Psoas muscle (tissue), 7 donors: ENCODE measurements at regions not wholly inside any gene's neighbourhood (a gene's known extent, or its start where the extent isn't known, plus 50 kb on each side); places are given as distances from the start of the nearest gene placed in this dataset.
"Not testable (repeated sequence)": the region's sequence is repeated elsewhere in the genome, so short reads cannot be mapped to it uniquely, and the experiment has no call there.

Experiments used
- ATAC-seq, 4 donors: fragments of 200-7000 bp; cut with Tn5 transposase; one replicate each; pipeline ENCODE4 v1.9.1; 2020; ENCODE audit warnings: moderate library complexity in 3 of 4, mild to moderate bottlenecking in 2 of 4
- DNase-seq, 2 donors: peaks; one replicate each; pipeline ENCODE4 v3.0.0-alpha.2; 2020
- H3K27ac ChIP-seq: fragments of 200-600 bp; one replicate; pipeline ENCODE4 v1.8.0; 2022
- H3K27me3 ChIP-seq, 3 donors: fragments of 200-600 bp in 1 of 3; one replicate each; pipeline versions ENCODE4 v1.6.1 to v1.8.0; 2013 to 2022; ENCODE audit warnings: low read length in 2 of 3, mild to moderate bottlenecking in 2 of 3, moderate library complexity in 1 of 3; ENCODE audit not compliant: insufficient read depth in 3 of 3
- H3K36me3 ChIP-seq, 2 donors: fragments of 200-600 bp in 1 of 2; one replicate each; pipeline versions ENCODE4 v1.6.1 to v1.8.0; 2013 to 2022; ENCODE audit warnings: low read depth in 1 of 2, mild to moderate bottlenecking in 1 of 2, moderate library complexity in 1 of 2; ENCODE audit not compliant: insufficient read depth in 1 of 2
- H3K4me1 ChIP-seq: fragments of 200-600 bp; one replicate; pipeline ENCODE4 v1.8.0; 2022
- H3K4me3 ChIP-seq: fragments of 200-600 bp; one replicate; pipeline ENCODE4 v1.8.0; 2022; ENCODE audit warnings: mild to moderate bottlenecking
- H3K9me3 ChIP-seq: fragments of 200-600 bp; one replicate; pipeline ENCODE4 v1.8.0; 2022
- WGBS, 3 donors: extraction: QIAGEN DNeasy Blood & Tissue Kit; methylation state at CpG; one replicate each; pipeline versions ENCODE4 v1.1.6 to v1.1.7; 2013; 5-methylcytosine and 5-hydroxymethylcytosine counted together
- intact Hi-C, 2 donors: fragments of 100-400 bp; cut with DNase I; formaldehyde crosslinking; loops; one replicate each; pipeline versions ENCODE4 v1.11.0 to v1.14.2; 2022
- TF ChIP-seq, protein P1 (sequence below): fragments of 200-600 bp; IDR thresholded peaks from one replicate; pipeline ENCODE4 v1.8.0; 2022; ENCODE audit warnings: antibody characterized with exemption
- donor health status: healthy with polysubstance abuse.
- donor health status: DM: no; HTN: no; CAD: no; lungs with moderate emphysema.
- donor health status: Bipolar disorder and iron deficiency.
- donor health status: healthy.
- donor health status: DM: yes; HTN: yes; CAD: no.
- donor health status: DM: no; HTN: no; CAD: no.
- donor health status: DM: yes; HTN: yes; CAD: no.

DNA sequence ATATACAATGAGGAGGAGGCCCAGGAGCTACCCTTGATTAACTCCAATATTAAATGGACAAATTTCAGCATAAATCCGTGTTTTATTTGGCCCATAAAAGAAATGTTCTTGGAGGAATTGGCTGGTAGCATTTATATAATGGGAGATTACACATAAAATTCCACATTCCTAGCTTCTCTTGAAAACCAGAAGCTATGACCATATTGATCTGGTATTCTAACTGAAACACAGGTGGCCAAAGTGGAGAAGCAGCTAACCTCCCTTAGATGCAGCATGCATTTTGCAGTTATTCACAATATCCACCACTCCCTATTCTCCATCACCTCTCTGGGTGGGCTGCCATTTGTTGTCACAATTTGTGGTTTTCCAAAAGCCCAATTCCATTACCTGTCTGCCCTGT is 148.8 kb upstream of the CACNA2D1 start:
- no peaks in the 10 kb centered on the region for H3K36me3 ChIP-seq
- TF ChIP-seq, protein P1, sequence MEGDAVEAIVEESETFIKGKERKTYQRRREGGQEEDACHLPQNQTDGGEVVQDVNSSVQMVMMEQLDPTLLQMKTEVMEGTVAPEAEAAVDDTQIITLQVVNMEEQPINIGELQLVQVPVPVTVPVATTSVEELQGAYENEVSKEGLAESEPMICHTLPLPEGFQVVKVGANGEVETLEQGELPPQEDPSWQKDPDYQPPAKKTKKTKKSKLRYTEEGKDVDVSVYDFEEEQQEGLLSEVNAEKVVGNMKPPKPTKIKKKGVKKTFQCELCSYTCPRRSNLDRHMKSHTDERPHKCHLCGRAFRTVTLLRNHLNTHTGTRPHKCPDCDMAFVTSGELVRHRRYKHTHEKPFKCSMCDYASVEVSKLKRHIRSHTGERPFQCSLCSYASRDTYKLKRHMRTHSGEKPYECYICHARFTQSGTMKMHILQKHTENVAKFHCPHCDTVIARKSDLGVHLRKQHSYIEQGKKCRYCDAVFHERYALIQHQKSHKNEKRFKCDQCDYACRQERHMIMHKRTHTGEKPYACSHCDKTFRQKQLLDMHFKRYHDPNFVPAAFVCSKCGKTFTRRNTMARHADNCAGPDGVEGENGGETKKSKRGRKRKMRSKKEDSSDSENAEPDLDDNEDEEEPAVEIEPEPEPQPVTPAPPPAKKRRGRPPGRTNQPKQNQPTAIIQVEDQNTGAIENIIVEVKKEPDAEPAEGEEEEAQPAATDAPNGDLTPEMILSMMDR = no peak
- H3K4me3 ChIP-seq = no peak overlapping the region
- no peaks in the 10 kb centered on the region for H3K27me3 ChIP-seq
- DNase-seq (no peak), ATAC-seq (no peak)
- H3K9me3 ChIP-seq = no peaks in the 10 kb centered on the region
- WGBS, 3 donors = 77 to 91% (median 77%) methylated on average over 1 of the region's 1 CpG
- H3K4me1 ChIP-seq = no peaks in the 10 kb centered on the region
- no peak overlapping the region for H3K27ac ChIP-seq
- intact Hi-C loops = no loop called here

DNA sequence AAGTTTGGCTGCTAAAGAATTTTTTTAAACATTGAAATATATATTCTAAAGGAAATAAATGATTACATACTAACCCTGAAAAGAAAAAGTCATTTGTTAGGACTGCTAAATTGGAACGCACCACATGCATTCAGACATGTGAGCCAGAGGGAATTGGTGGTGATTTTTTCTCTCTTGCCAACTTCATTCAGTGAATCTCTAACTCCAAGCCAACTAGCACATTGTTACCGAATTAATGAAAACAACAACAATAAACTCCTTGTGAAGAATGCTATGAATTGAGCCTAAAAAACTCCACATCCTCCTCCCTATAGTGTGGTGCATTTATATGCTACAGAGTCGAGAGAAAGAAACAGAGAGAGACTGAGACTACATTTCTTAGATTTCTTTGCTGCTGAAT is 135.5 kb upstream of the CACNA2D1 start:
- H3K36me3 ChIP-seq = no peaks in the 10 kb centered on the region
- intact Hi-C loops = loop anchor here in 1 of 2 donors (10.0 kb wide), 1 partner anchor 344 kb away; no protein-coding TSS in a partner anchor
- ATAC-seq = no peak
- TF ChIP-seq, protein P1 = no peak
- H3K9me3 ChIP-seq = no peaks in the 10 kb centered on the region
- DNase-seq = no peak
- H3K27me3 ChIP-seq = no peaks in the 10 kb centered on the region
- no peaks in the 10 kb centered on the region for H3K4me1 ChIP-seq
- H3K4me3 ChIP-seq = no peak overlapping the region
- 50 to 69% (median 64%) methylated on average over 3 of the region's 3 CpGs for WGBS, 3 donors
- no peak overlapping the region for H3K27ac ChIP-seq

DNA sequence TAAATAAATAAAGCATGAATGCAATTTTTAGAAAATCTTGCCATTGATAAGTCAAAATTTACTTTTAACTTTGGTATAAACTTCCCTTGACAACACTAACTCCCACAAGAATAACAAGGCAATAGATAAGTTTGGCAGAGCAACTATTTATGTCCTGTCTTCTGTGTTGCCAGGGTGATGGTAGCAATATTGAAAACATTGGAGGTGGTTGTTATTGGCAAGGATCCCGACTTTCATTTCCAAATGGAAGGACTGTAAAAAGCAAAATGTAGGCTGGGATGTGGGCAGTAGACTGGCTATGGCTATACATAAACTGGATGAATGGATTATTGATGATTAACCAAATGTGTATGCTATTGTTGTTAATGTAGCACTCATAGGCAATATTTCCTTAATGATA is 134.9 kb upstream of the CACNA2D1 start:
- Histone ChIP-seq H3K27ac (no peak overlapping the region), H3K9me3 (no peaks in the 10 kb centered on the region), H3K27me3 (no peaks in the 10 kb centered on the region), H3K4me3 (no peak overlapping the region), H3K36me3 (no peaks in the 10 kb centered on the region), H3K4me1 (no peaks in the 10 kb centered on the region)
- intact Hi-C loops = loop anchor here in 1 of 2 donors (10.0 kb wide), 1 partner anchor 344 kb away; no protein-coding TSS in a partner anchor
- ATAC-seq = no peak
- no peak for DNase-seq
- TF ChIP-seq, protein P1 = no peak
- 10 to 20% (median 13%) methylated on average over 1 of the region's 1 CpG for WGBS, 3 donors

DNA sequence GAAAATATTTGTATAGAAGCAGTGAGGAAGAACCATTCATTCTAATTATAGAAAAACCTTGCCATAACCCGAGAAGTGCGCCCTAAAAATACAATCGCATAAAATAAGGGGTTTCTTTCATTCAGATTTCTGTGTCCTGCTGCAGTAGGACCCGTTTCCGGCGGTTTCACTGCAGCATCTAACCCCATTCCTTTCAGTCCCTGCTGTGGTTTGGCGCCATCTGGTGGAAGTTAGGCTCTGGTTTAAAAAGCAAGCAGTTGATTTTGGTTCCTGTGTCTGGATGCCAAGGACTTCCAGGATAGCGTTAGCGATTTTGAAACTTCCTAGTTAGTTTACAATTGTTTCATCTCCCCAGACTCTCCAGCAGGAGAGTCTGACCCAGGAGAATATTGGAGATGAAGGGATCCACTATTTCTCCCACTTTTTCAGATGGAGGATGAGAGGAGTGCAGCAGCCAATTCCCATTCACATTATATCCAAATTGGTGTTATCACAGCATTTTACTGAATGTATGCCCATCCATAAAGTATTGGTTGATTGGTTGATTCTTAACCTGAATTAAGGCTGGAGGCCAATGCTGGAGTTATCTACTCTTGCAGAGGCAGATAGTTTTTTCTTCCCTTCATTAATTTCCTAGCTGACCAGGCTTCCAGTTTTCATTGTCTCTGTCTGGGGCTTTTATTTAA is 128.8 kb upstream of the CACNA2D1 start:
- peak; percentile 81 to 90 for DNase-seq
- no peak overlapping the region for H3K27ac ChIP-seq
- H3K27me3 ChIP-seq = no peaks in the 10 kb centered on the region
- H3K36me3 ChIP-seq = no peaks in the 10 kb centered on the region
- H3K9me3 ChIP-seq = no peaks in the 10 kb centered on the region
- peaks cover 5% of the 10 kb centered on the region for H3K4me1 ChIP-seq
- intact Hi-C loops = loop anchor here (2.0 to 10.0 kb wide), 5 partner anchors 130 to 528 kb away; partner anchors contain the start of gene CACNA2D1 (in 1 of the 2)
- TF ChIP-seq, protein P1 = peak; percentile 90
- 2% methylated on average over 9 of the region's 9 CpGs for WGBS, 3 donors
- ATAC-seq = peak; percentile 76 to 97 (median 85)
- peak overlapping the region; percentile 42 for H3K4me3 ChIP-seq

DNA sequence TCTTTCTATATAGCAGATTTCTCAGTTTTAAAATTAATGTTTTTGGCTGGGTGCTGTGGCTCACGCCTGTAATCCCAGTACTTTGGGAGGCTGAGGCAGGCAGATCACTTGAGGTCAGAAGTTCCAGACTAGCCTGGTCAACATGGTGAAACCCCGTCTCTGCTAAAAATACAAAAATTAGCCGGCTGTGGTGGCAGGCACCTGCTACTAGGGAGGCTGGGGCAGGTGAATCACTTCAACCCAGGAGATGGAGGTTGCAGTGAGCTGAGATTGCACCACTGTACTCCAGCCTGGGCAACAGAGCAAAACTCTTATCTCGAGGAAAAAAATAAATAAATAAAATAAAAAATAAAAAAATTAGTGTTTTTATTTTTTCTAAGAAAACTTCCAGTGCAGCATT is 127.5 kb upstream of the CACNA2D1 start:
- DNase-seq, H3K27me3 ChIP-seq, H3K27ac ChIP-seq, H3K36me3 ChIP-seq, H3K4me1 ChIP-seq, H3K9me3 ChIP-seq, H3K4me3 ChIP-seq: not testable (repeated sequence)
- ATAC-seq = peak in 2 of 4 donors; percentile 25 to 48
- 60 to 89% (median 77%) methylated on average over 4 of the region's 4 CpGs for WGBS, 3 donors
- intact Hi-C loops = loop anchor here (5.0 to 10.0 kb wide), 4 partner anchors 129 to 524 kb away; partner anchors contain the start of gene CACNA2D1 (in 1 of the 2)
